Kidney epithelial cell (primary cell): ENCODE measurements at regions not wholly inside any gene's neighbourhood (a gene's known extent, or its start where the extent isn't known, plus 50 kb on each side); places are given as distances from the start of the nearest gene placed in this dataset.

Source experiments
- DNase-seq: peaks from one replicate; pipeline ENCODE4 v3.0.0-alpha.2; 2010; ENCODE audit warnings: low read depth
- H3K27me3 ChIP-seq: 2 replicates; pipeline ENCODE4 v1.6.0; 2011; ENCODE audit warnings: low read length; ENCODE audit not compliant: control insufficient read depth, insufficient read depth
- H3K36me3 ChIP-seq: 2 replicates; pipeline ENCODE4 v1.5.1; 2011; ENCODE audit warnings: low read length; ENCODE audit not compliant: control insufficient read depth, insufficient read depth
- H3K4me3 ChIP-seq: 2 replicates; pipeline ENCODE4 v1.5.1; 2011; ENCODE audit warnings: low read depth, mild to moderate bottlenecking, control low read depth, low read length
- TF ChIP-seq, protein P1 (sequence below): IDR thresholded peaks from 2 replicates; pipeline ENCODE4 v1.5.1; 2011; ENCODE audit warnings: mild to moderate bottlenecking, moderate library complexity, low read length, control low read depth, inconsistent platforms; ENCODE audit not compliant: insufficient read depth, poor library complexity, severe bottlenecking

DNA sequence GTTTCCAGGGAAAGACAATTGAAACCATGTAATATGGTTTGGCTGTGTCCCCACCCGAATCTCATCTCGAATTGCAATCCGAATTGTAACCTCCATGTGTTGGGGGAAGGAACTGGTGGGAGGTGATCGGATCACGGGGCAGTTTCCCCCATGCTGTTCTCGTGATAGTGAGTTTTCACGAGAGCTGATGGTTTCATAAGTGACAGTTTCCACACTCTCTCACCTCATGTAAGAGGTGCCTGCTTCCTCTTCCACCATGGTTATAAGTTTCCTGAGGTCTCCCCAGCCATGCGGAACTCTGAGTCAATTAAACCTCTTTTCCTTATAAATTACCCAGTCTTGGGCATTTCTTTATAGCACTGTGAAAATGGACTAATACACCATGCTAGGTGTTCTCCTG, 148.3 kb upstream of the CADM1 start:
- TF ChIP-seq, protein P1, sequence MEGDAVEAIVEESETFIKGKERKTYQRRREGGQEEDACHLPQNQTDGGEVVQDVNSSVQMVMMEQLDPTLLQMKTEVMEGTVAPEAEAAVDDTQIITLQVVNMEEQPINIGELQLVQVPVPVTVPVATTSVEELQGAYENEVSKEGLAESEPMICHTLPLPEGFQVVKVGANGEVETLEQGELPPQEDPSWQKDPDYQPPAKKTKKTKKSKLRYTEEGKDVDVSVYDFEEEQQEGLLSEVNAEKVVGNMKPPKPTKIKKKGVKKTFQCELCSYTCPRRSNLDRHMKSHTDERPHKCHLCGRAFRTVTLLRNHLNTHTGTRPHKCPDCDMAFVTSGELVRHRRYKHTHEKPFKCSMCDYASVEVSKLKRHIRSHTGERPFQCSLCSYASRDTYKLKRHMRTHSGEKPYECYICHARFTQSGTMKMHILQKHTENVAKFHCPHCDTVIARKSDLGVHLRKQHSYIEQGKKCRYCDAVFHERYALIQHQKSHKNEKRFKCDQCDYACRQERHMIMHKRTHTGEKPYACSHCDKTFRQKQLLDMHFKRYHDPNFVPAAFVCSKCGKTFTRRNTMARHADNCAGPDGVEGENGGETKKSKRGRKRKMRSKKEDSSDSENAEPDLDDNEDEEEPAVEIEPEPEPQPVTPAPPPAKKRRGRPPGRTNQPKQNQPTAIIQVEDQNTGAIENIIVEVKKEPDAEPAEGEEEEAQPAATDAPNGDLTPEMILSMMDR = no peak
- no peaks in the 10 kb centered on the region for H3K27me3 ChIP-seq
- no peak overlapping the region for H3K4me3 ChIP-seq
- no peaks in the 10 kb centered on the region for H3K36me3 ChIP-seq
- no peak for DNase-seq

DNA sequence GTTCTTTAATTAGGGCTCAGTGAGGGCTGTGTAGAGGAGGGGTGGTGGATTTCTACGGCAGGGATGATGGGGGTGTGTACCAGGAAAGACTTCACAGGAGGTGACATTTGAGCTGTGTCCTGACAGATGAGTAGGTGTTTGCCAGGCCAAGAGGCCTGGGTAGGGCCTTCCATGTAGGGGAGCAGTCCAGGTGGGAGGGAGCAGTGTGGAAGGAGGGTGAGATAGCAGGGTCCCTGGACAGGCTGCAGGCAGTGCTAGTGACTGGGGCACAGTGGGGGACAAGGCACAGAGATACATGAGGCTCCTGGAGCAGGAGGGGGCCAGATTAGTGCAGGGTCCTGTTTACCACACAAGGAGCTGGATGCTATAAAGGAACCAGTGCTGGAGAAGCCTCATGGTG, 147.9 kb upstream of the CADM1 start:
- TF ChIP-seq, protein P1 = no peak
- DNase-seq = no peak
- no peaks in the 10 kb centered on the region for H3K27me3 ChIP-seq
- no peaks in the 10 kb centered on the region for H3K36me3 ChIP-seq
- no peak overlapping the region for H3K4me3 ChIP-seq

DNA sequence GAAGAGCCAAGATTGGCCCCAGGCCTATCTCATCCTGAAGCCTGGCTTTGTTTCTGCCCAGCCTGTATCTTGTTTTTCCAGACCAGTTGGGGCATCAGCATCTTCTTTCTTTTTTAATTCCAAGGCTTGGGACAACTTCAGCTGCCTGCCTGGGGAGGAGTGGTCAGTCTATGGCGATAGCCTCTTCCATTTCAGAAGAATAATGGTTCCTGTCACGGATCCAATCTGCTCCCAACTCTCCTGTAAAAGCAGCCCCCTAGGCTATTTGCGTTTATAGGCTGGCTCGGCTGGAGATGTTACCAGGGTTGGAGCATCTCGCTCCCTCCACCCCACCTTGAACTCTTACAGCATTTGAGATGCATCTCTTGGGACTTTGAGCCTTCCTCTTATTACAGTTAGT, 145.2 kb upstream of the CADM1 start:
- H3K36me3 ChIP-seq = no peaks in the 10 kb centered on the region
- DNase-seq = no peak
- peaks cover 5% of the 10 kb centered on the region for H3K27me3 ChIP-seq
- TF ChIP-seq, protein P1 = no peak
- H3K4me3 ChIP-seq = no peak overlapping the region

DNA sequence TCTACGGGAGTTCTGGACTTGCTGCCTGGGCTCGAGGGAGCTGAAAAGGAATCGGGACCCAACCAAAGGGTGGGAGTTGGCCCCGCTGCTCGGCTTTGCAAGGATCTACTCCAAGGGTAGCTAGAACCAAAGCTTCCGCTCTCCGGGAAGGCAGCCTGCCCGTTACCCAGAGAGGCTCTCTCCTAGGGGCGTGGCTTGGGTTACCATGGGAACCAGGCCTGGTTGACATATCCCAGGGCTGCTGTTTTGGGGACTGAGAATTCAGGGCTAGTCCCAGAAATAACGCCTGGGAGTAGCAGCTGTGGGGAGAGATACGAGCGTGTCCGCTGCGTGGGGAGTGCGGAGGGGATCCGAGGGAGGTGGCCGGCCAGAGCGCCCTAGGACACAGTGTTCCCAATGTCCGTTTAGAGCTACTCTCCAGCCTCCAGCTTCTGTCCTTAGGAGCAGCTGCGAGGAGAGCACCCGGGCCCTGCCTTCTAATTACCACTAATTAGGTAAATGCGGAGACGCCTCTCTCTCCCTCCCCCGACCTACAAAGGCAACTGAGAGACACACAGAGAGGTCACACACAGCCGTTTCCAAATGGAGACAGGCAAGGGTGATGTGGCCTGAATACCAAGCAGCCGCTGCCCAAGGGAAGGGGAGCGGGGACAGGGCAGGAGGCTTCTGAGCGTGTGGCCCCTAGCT, 141.6 kb upstream of the CADM1 start:
- Histone ChIP-seq H3K36me3 (no peaks in the 10 kb centered on the region), H3K4me3 (no peak overlapping the region), H3K27me3 (peaks cover 12% of the 10 kb centered on the region)
- DNase-seq = no peak
- TF ChIP-seq, protein P1 = no peak

DNA sequence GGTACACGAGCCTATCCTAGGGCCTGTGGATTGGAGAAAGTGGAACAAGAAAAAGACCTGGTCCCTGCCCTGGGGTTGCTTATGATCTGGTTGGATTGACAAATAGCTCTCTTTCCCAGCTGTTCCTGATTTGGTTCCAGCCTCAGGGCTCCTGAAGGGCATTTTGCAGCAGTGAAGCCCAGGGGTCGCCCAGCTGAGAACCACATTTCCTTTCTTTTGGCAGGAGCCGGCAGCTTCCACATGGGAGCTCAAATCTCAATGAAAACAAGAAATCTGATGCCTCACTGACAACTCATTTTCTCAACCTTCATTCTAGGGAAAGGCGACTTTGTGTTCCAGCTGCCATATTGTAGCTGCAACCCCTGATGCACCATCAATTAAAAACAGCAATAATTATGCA, 140.6 kb upstream of the CADM1 start:
- H3K27me3 ChIP-seq = peaks cover 12% of the 10 kb centered on the region
- no peak overlapping the region for H3K4me3 ChIP-seq
- TF ChIP-seq, protein P1 = no peak
- no peaks in the 10 kb centered on the region for H3K36me3 ChIP-seq
- DNase-seq = no peak
